ENCODE measurements at regions not wholly inside any gene's neighbourhood (a gene's known extent, or its start where the extent isn't known, plus 50 kb on each side); places are given as distances from the start of the nearest gene placed in this dataset.

DNA sequence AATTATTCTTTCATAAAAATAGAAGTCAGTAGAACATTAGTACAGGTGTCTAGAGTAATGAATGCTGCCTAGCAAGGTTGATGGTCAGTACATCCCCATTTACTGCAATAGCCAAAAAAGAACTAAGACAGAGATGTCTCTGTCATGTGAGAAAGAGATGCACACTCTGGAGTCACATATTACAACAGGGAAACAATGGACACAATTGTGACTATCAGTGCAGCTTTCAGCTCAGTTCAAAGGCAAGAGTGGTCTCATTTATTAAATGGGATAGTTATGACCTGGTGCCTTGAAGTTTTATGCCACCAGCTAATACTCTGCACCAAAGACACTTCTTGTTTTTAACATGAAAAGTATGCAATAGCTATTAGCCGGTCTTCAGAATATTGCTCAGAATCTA, 194.9 kb upstream of the CHAC2 start:
- Histone ChIP-seq H3K4me3 (no peak overlapping the region), H3K27me3 (no peaks in the 10 kb centered on the region), H3K4me1 (no peaks in the 10 kb centered on the region), H3K27ac (no peak overlapping the region), H3K36me3 (no peaks in the 10 kb centered on the region), H3K9me3 (no peaks in the 10 kb centered on the region)
- intact Hi-C loops (cut with DNase I; ENCODE audit: low total_unique reads): no loop called here
- TF ChIP-seq CTCF (IDR thresholded peaks at IDR 0.05) (no peak), POLR2A (IDR thresholded peaks at IDR 0.05) (no peak)
- DNase-seq: no peak

DNA sequence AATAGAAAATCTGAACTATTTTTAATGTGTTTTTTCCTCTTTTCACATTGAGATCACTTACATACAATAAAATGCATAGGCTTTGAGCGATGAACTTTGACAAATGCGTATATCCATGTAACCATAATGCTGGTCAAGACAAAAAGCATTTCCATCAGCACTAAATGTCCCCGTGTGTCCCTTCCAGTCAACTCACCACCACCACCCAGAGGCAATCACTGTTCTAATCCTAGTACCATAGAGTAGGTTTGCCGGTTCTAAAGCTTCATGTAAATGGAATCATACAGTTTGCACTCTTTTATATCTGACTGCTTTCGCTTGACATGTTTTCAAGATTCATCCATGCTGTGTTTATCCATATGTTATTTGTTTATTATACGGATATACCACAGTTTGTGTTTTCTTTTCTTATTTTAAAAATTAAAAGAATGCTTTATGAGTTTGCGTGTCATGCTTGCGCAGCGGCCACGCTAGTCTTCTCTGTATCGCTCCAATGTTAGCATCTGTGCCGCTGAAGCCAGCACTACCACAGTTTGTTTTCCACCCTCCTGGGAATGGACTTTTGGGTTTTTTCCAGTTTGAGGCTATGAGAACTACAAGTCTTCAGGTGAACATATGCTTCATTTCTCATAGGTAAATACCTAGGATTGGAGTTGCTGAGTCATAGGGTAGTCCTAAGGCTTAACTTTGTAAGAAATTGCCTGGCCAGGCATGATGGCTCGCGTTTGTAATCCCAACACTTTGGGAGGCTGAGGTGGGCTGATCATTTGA, 197.5 kb upstream of the CHAC2 start:
- no peaks in the 10 kb centered on the region for H3K27me3 ChIP-seq
- TF ChIP-seq CTCF (IDR thresholded peaks at IDR 0.05): no peak
- no peak for TF ChIP-seq POLR2A (IDR thresholded peaks at IDR 0.05)
- no peak for DNase-seq
- no peak overlapping the region for H3K4me3 ChIP-seq
- H3K9me3 ChIP-seq: no peaks in the 10 kb centered on the region
- H3K36me3 ChIP-seq: no peaks in the 10 kb centered on the region
- H3K4me1 ChIP-seq: no peaks in the 10 kb centered on the region
- no peak overlapping the region for H3K27ac ChIP-seq
- intact Hi-C loops (cut with DNase I; ENCODE audit: low total_unique reads): no loop called here

DNA sequence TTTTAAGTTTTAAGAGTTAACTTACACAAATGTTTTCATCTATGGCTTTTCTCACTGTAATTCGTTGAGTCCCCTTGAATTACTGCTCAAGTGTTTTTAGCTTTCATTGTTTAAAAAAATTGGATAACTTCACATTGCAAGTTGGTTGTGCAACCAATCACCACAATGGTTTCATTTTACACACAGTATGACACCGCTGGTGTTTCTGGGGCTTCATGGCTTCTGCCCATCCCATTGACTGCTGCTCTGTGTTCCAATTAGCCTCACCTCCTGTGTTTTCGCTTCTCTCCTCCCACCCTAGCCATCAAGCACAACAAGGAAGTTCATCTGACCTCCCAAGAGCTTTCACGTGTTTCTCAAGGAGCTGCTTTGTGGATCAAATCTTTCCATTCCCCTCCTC, 199.1 kb upstream of the CHAC2 start:
- H3K36me3 ChIP-seq: no peaks in the 10 kb centered on the region

DNA sequence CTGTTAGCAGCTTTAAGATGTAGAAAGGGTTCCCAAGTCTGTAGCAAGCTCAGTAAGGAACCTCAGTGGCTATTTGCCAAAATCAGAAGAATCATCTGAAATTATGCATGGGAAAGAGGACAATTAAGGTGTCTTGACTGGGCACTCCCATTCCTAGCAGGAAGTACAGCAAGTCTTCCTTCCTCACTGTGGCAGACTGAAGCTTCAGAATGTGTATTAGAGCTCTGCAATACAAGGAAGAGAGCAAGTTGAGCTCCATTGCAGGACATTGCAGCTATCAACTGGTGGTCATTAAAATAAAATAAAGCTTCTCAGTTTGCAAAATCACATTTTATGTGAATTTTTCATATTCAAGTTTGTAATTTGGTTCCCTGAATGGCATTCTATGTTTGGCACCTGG, 200.5 kb upstream of the CHAC2 start:
- intact Hi-C loops (cut with DNase I; ENCODE audit: low total_unique reads): no loop called here

More for the DNA sequence above, 199.1 kb upstream of the CHAC2 start:
- Histone ChIP-seq H3K27ac (no peak overlapping the region), H3K27me3 (no peaks in the 10 kb centered on the region), H3K4me1 (no peaks in the 10 kb centered on the region), H3K9me3 (no peaks in the 10 kb centered on the region), H3K4me3 (no peak overlapping the region)
- intact Hi-C loops (cut with DNase I; ENCODE audit: low total_unique reads): no loop called here
- TF ChIP-seq CTCF (IDR thresholded peaks at IDR 0.05): no peak
- TF ChIP-seq POLR2A (IDR thresholded peaks at IDR 0.05): no peak
- no peak for DNase-seq

More for the DNA sequence above, 200.5 kb upstream of the CHAC2 start:
- H3K27me3 ChIP-seq: no peaks in the 10 kb centered on the region
- TF ChIP-seq POLR2A (IDR thresholded peaks at IDR 0.05) (no peak), CTCF (IDR thresholded peaks at IDR 0.05) (no peak)
- no peak overlapping the region for H3K27ac ChIP-seq
- H3K36me3 ChIP-seq: no peaks in the 10 kb centered on the region
- DNase-seq: no peak
- no peaks in the 10 kb centered on the region for H3K4me1 ChIP-seq
- no peak overlapping the region for H3K4me3 ChIP-seq
- H3K9me3 ChIP-seq: no peaks in the 10 kb centered on the region
